ENCODE measurements at regions not wholly inside any gene's neighbourhood (a gene's known extent, or its start where the extent isn't known, plus 50 kb on each side); places are given as distances from the start of the nearest gene placed in this dataset.

- H3K27ac Mint-ChIP-seq, result no peak overlapping the region
These were observed 236.2 kb downstream of the SYK start for GRCh38 chr9:91037511-91038482.

More at GRCh38 chr9:91037511-91038482, 236.2 kb downstream of the SYK start:
- H3K27ac ChIP-seq (ENCODE audit: low read length in 2 of 2), result no peak overlapping the region
- peak overlapping the region; percentile 44 for H3K4me3 Mint-ChIP-seq
- 61% methylated on average over 20 of the region's 22 CpGs for WGBS (ENCODE audit: insufficient coverage)
- H3K4me3 ChIP-seq (ENCODE audit: control extremely low read depth in 1 of 5, extremely low read depth in 1 of 5, insufficient read depth in 1 of 5, low read depth in 2 of 5, low read length in 4 of 5), result no peak overlapping the region
- no peaks in the 10 kb centered on the region for H3K79me2 ChIP-seq (ENCODE audit: control insufficient read depth, insufficient read depth, low read length)
- H4K20me1 ChIP-seq (ENCODE audit: control insufficient read depth, insufficient read depth, low read length, poor library complexity, severe bottlenecking), result no peaks in the 10 kb centered on the region
- POLR2A ChIA-PET, result no interaction called here
- TF ChIP-seq, protein P1, sequence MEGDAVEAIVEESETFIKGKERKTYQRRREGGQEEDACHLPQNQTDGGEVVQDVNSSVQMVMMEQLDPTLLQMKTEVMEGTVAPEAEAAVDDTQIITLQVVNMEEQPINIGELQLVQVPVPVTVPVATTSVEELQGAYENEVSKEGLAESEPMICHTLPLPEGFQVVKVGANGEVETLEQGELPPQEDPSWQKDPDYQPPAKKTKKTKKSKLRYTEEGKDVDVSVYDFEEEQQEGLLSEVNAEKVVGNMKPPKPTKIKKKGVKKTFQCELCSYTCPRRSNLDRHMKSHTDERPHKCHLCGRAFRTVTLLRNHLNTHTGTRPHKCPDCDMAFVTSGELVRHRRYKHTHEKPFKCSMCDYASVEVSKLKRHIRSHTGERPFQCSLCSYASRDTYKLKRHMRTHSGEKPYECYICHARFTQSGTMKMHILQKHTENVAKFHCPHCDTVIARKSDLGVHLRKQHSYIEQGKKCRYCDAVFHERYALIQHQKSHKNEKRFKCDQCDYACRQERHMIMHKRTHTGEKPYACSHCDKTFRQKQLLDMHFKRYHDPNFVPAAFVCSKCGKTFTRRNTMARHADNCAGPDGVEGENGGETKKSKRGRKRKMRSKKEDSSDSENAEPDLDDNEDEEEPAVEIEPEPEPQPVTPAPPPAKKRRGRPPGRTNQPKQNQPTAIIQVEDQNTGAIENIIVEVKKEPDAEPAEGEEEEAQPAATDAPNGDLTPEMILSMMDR (IDR thresholded peaks at IDR 0.05), result no peak
- no peak for TF ChIP-seq EZH2 (IDR thresholded peaks at IDR 0.05; ENCODE audit: borderline replicate concordance, insufficient read depth, low read depth, low read length, poor library complexity, severe bottlenecking)
- peak overlapping the region; percentile 67 for H3K4me2 ChIP-seq (replicated peaks; ENCODE audit: low read depth, low read length, poor library complexity, severe bottlenecking)
- no peaks in the 10 kb centered on the region for H3K9me3 ChIP-seq (ENCODE audit: control extremely low read depth in 1 of 3, control insufficient read depth in 2 of 3, insufficient read depth in 1 of 3, low read length in 2 of 3)
- intact Hi-C loops (cut with micrococcal nuclease), result loop anchor here (1.0 kb wide), 1 partner anchor 389 kb away; no protein-coding TSS in a partner anchor
- no peak overlapping the region for H3K9ac ChIP-seq (ENCODE audit: low read length)
- no peaks in the 10 kb centered on the region for H3K36me3 ChIP-seq (replicated peaks in 1 of 2; ENCODE audit: control extremely low read depth in 1 of 2, control insufficient read depth in 1 of 2, extremely low read depth in 1 of 2, insufficient read depth in 2 of 2, low read length in 1 of 2)
- peaks cover 32% of the 10 kb centered on the region for H3K4me1 Mint-ChIP-seq
- H3K4me1 ChIP-seq (ENCODE audit: control insufficient read depth in 2 of 2, insufficient read depth in 2 of 2, low read length in 2 of 2), result peaks cover 16 to 34% of the 10 kb centered on the region in 2 donors
- peaks cover 0 to 16% (median 2%) of the 10 kb centered on the region in 4 experiments for H3K27me3 ChIP-seq (replicated peaks in 1 of 4; ENCODE audit: control extremely low read depth in 1 of 4, control insufficient read depth in 3 of 4, insufficient read depth in 4 of 4, low read length in 3 of 4)
- CTCF ChIA-PET, result interaction anchor here (0.6 to 6.3 kb wide), 3 partner anchors 71 to 388 kb away, joined by 3 to 80 read pairs (median 4); partner anchors contain the start of gene NFIL3
- ATAC-seq (ENCODE audit: low read depth) (no peak), DNase-seq (no peak)
- peak overlapping the region; percentile 65 for H2AFZ ChIP-seq (ENCODE audit: insufficient read depth, low read depth, low read length, poor library complexity, severe bottlenecking)
- no peaks in the 10 kb centered on the region for H3K9me3 Mint-ChIP-seq (ENCODE audit: insufficient read depth)
- peaks cover 11% of the 10 kb centered on the region for H3K27me3 Mint-ChIP-seq
